ENCODE measurements at regions not wholly inside any gene's neighbourhood (a gene's known extent, or its start where the extent isn't known, plus 50 kb on each side); places are given as distances from the start of the nearest gene placed in this dataset.

DNA sequence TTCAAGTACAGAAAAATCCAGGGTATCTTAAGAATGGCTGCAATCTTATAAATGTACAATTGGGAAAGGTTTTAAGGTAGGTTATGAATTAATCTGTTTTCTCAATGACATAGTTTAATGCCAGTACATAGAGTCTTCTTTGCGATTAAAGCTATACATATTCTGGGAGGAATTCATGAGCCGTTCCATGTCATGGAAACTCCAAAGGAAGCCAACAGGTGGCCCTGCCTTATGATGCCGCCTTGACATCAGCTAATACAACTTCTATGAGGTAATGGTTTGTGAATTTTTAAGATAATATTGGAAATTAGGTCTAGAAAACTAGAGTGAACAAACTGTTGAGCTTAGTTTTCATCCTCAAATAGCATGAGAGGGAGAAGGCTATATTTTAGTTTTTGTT lies 713.4 kb downstream of the EFNA5 start:
- TF ChIP-seq POLR2A (IDR thresholded peaks at IDR 0.05) (no peak), POLR2AphosphoS5 (IDR thresholded peaks at IDR 0.05) (no peak)
- TF ChIP-seq, protein P1, sequence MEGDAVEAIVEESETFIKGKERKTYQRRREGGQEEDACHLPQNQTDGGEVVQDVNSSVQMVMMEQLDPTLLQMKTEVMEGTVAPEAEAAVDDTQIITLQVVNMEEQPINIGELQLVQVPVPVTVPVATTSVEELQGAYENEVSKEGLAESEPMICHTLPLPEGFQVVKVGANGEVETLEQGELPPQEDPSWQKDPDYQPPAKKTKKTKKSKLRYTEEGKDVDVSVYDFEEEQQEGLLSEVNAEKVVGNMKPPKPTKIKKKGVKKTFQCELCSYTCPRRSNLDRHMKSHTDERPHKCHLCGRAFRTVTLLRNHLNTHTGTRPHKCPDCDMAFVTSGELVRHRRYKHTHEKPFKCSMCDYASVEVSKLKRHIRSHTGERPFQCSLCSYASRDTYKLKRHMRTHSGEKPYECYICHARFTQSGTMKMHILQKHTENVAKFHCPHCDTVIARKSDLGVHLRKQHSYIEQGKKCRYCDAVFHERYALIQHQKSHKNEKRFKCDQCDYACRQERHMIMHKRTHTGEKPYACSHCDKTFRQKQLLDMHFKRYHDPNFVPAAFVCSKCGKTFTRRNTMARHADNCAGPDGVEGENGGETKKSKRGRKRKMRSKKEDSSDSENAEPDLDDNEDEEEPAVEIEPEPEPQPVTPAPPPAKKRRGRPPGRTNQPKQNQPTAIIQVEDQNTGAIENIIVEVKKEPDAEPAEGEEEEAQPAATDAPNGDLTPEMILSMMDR (IDR thresholded peaks at IDR 0.05) = no peak

All from stomach (tissue), 4 donors.